Mesenchymal stem cell (in vitro differentiated cells and primary cell): ENCODE measurements at regions not wholly inside any gene's neighbourhood (a gene's known extent, or its start where the extent isn't known, plus 50 kb on each side); places are given as distances from the start of the nearest gene placed in this dataset.
"Not testable (repeated sequence)": the region's sequence is repeated elsewhere in the genome, so short reads cannot be mapped to it uniquely, and the experiment has no call there.

Source experiments
- DNase-seq: peaks from one replicate; pipeline ENCODE4 v3.0.0-alpha.2; 2013
- H2AFZ ChIP-seq: one replicate; pipeline ENCODE4 v1.6.1; 2013; ENCODE audit warnings: low read depth, mild to moderate bottlenecking, control low read depth, inconsistent platforms, low read length, moderate library complexity
- H2AK5ac ChIP-seq: 2 replicates; pipeline ENCODE4 v1.6.1; 2013; ENCODE audit warnings: low read length, moderate library complexity, mild to moderate bottlenecking, inconsistent platforms; ENCODE audit not compliant: severe bottlenecking
- H2BK120ac ChIP-seq: one replicate; pipeline ENCODE4 v1.6.1; 2013; ENCODE audit warnings: low read depth, mild to moderate bottlenecking, inconsistent platforms, low read length, moderate library complexity
- H2BK12ac ChIP-seq, 2 experiments: one replicate each; pipeline ENCODE4 v1.6.1; 2013; ENCODE audit warnings: inconsistent platforms in 2 of 2, low read length in 2 of 2, mild to moderate bottlenecking in 2 of 2, moderate library complexity in 2 of 2, control low read depth in 1 of 2
- H2BK15ac ChIP-seq: one replicate; pipeline ENCODE4 v1.6.1; 2013; ENCODE audit warnings: mild to moderate bottlenecking, low read depth, inconsistent platforms; ENCODE audit not compliant: poor library complexity, severe bottlenecking
- H2BK5ac ChIP-seq: 2 replicates; pipeline ENCODE4 v1.6.1; 2013; ENCODE audit warnings: low read depth, mild to moderate bottlenecking, low read length, control low read depth, inconsistent platforms; ENCODE audit not compliant: poor library complexity, severe bottlenecking
- H3K14ac ChIP-seq, 2 experiments: one replicate each; pipeline ENCODE4 v1.6.1; 2013; ENCODE audit warnings: inconsistent platforms in 2 of 2, low read length in 2 of 2, control low read depth in 1 of 2, mild to moderate bottlenecking in 1 of 2, moderate library complexity in 1 of 2
- H3K18ac ChIP-seq, 2 experiments: one replicate each; pipeline ENCODE4 v1.6.1; 2013; ENCODE audit warnings: inconsistent platforms in 2 of 2, low read length in 2 of 2, control low read depth in 1 of 2, low read depth in 1 of 2, mild to moderate bottlenecking in 1 of 2
- H3K23ac ChIP-seq, 2 experiments: one replicate each; pipeline ENCODE4 v1.6.1; 2013; ENCODE audit warnings: inconsistent platforms in 2 of 2, low read length in 2 of 2, mild to moderate bottlenecking in 2 of 2, moderate library complexity in 2 of 2, control low read depth in 1 of 2
- H3K27ac ChIP-seq: 2 replicates; pipeline ENCODE4 v1.5.1; 2013; ENCODE audit warnings: mild to moderate bottlenecking, moderate library complexity, low read length, control low read depth, inconsistent platforms; ENCODE audit not compliant: poor library complexity, severe bottlenecking
- H3K27me3 ChIP-seq, 2 experiments: 2 replicates each; pipeline versions ENCODE4 v1.6.1 to v1.7.0; 2013; ENCODE audit warnings: low read length in 2 of 2, mild to moderate bottlenecking in 2 of 2, moderate library complexity in 2 of 2, control low read depth in 1 of 2, inconsistent platforms in 1 of 2; ENCODE audit not compliant: control insufficient read depth in 1 of 2, insufficient read depth in 1 of 2
- H3K36me3 ChIP-seq, 2 experiments: 2 replicates each; pipeline versions ENCODE4 v1.6.1 to v1.7.0; 2013; ENCODE audit warnings: low read length in 2 of 2, control low read depth in 1 of 2, inconsistent platforms in 1 of 2, low read depth in 1 of 2, mild to moderate bottlenecking in 1 of 2; ENCODE audit not compliant: insufficient read depth in 2 of 2, control insufficient read depth in 1 of 2
- H3K4ac ChIP-seq, 2 experiments: one replicate each; pipeline ENCODE4 v1.6.1; 2013; ENCODE audit warnings: inconsistent platforms in 2 of 2, low read length in 2 of 2, mild to moderate bottlenecking in 2 of 2, moderate library complexity in 2 of 2, control low read depth in 1 of 2, low read depth in 1 of 2
- H3K4me1 ChIP-seq: 2 replicates; pipeline ENCODE4 v1.6.1; 2013; ENCODE audit warnings: low read depth, low read length, control low read depth; ENCODE audit not compliant: control insufficient read depth, insufficient read depth
- H3K4me2 ChIP-seq: 2 replicates; pipeline ENCODE4 v1.6.1; 2013; ENCODE audit warnings: low read length, mild to moderate bottlenecking, inconsistent platforms; ENCODE audit not compliant: poor library complexity, severe bottlenecking
- H3K4me3 ChIP-seq, 2 experiments: 2 replicates each; pipeline versions ENCODE4 v1.5.1 to v1.7.0; 2013; ENCODE audit warnings: low read length in 2 of 2, mild to moderate bottlenecking in 2 of 2, control low read depth in 1 of 2, low read depth in 1 of 2; ENCODE audit not compliant: insufficient read depth in 1 of 2
- H3K79me1 ChIP-seq: replicated peaks from 2 replicates; pipeline ENCODE4 v1.6.1; 2013; ENCODE audit warnings: mild to moderate bottlenecking, control low read depth, low read length, inconsistent platforms; ENCODE audit not compliant: poor library complexity, severe bottlenecking
- H3K9ac ChIP-seq: 2 replicates; pipeline ENCODE4 v1.7.0; 2013; ENCODE audit warnings: mild to moderate bottlenecking, low read length, moderate library complexity
- H3K9me3 ChIP-seq: 2 replicates; pipeline ENCODE4 v1.7.0; 2013; ENCODE audit warnings: mild to moderate bottlenecking, low read length; ENCODE audit not compliant: control insufficient read depth
- H4K8ac ChIP-seq: one replicate; pipeline ENCODE4 v1.6.1; 2013; ENCODE audit warnings: inconsistent platforms, mild to moderate bottlenecking, low read length, moderate library complexity
- H4K91ac ChIP-seq: one replicate; pipeline ENCODE4 v1.6.1; 2013; ENCODE audit warnings: mild to moderate bottlenecking, low read length, inconsistent platforms
- WGBS: methylation state at CpG from one replicate; pipeline ENCODE4 v1.1.7; 2013; ENCODE audit warnings: mixed read lengths; 5-methylcytosine and 5-hydroxymethylcytosine counted together

DNA sequence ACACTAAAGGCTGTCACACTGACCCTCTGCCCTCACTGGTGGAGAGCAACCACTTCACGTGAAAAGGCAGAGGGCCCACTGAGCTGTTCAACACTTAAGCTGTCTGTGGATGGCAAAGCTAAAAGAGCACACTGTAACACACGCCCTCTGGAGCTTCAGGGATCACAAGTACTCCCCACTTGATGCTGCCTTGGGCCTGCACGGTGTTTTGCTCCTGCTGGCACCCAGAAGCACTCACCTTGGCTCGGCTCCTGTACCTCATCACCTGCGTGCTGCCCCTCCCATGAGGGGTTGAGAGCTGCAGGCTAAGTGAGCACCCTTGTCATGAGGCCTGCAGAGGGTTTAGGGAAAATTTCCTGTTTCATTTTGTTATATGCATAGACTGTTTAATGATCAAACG, 96.0 kb downstream of the PROP1 start:
- H2BK12ac ChIP-seq, H3K27me3 ChIP-seq, H3K4me2 ChIP-seq, H3K9ac ChIP-seq, H2AK5ac ChIP-seq, H3K4me3 ChIP-seq, H3K36me3 ChIP-seq, H2AFZ ChIP-seq, H2BK120ac ChIP-seq, H3K9me3 ChIP-seq, H3K14ac ChIP-seq, DNase-seq, H3K79me1 ChIP-seq, H2BK15ac ChIP-seq, H3K4ac ChIP-seq, H4K91ac ChIP-seq, H2BK5ac ChIP-seq, H3K4me1 ChIP-seq, H3K18ac ChIP-seq, H3K23ac ChIP-seq, H4K8ac ChIP-seq, H3K27ac ChIP-seq: not testable (repeated sequence)
- WGBS, result no CpG with 5 or more reads among the region's 6 CpGs

DNA sequence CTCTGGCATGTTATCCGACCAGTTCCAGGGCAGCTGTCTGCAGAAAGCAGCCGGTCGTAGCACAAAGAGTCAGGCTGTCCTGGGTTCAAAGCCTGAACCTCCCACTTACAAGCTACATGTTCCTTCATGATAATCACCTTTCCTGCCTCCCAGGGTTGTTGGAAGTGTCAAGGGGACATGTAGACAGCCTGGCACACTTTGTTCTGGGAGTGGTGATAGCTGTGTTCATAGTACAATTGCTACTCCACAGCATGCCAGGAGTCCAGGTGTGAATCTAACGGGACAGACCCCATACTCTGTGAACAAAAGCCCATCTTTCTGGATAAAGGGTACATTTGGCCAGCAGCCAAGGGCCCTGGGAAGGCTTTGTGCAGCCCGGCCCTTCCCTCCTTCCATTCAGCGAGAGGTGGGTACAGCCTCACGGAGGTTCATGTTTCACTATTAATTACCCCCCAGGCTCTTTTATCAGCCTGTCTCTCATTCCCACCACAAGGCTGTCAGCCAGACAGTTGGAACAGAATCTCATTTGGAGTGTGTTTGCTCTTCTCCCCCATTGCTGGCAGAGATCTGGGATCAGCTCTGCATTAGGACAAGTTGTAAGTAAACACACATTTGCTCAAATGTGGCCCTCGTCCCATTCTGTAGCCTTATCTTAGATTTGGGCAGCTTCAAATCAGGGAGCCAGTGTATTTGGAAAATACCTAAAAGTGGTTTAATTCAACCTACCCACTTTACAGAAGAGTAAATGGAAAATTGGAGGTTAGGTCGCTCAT, 101.2 kb downstream of the PROP1 start:
- H3K9ac ChIP-seq, H2AK5ac ChIP-seq, H2BK120ac ChIP-seq, H3K27me3 ChIP-seq, H2BK5ac ChIP-seq, H3K4me1 ChIP-seq, H4K8ac ChIP-seq, H2BK12ac ChIP-seq, H3K36me3 ChIP-seq, H3K4me3 ChIP-seq, H3K18ac ChIP-seq, H4K91ac ChIP-seq, H3K4me2 ChIP-seq, H3K23ac ChIP-seq, H2BK15ac ChIP-seq, H3K27ac ChIP-seq, H3K4ac ChIP-seq, H3K79me1 ChIP-seq, H2AFZ ChIP-seq, DNase-seq, H3K9me3 ChIP-seq, H3K14ac ChIP-seq: not testable (repeated sequence)
- WGBS, result no CpG with 5 or more reads among the region's 9 CpGs

DNA sequence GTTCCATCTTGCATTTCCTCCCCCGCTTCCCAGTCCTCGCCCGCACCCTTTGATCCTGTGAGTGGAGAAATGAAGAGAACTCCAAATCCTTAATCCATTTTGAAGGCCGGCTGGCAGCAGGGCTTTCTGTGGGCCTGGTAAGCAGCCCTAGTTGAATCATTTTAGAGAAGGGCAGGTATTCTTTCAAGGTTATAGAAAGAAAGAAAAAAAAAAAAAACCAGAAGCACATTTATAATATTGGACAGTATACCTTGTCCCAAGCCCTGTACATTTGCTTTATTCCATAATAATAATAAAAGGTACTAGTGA, 103.7 kb downstream of the PROP1 start:
- not testable (repeated sequence) for H2BK15ac ChIP-seq, H3K79me1 ChIP-seq, H3K27ac ChIP-seq, H3K27me3 ChIP-seq, H2BK120ac ChIP-seq, H3K23ac ChIP-seq, H3K4me3 ChIP-seq, H3K4me2 ChIP-seq, H3K18ac ChIP-seq, H2AFZ ChIP-seq, DNase-seq, H4K8ac ChIP-seq, H4K91ac ChIP-seq, H2BK5ac ChIP-seq, H2BK12ac ChIP-seq, H3K14ac ChIP-seq, H3K9ac ChIP-seq, H3K36me3 ChIP-seq, H3K4me1 ChIP-seq, H3K9me3 ChIP-seq, H3K4ac ChIP-seq, H2AK5ac ChIP-seq
- no CpG with 5 or more reads among the region's 4 CpGs for WGBS

DNA sequence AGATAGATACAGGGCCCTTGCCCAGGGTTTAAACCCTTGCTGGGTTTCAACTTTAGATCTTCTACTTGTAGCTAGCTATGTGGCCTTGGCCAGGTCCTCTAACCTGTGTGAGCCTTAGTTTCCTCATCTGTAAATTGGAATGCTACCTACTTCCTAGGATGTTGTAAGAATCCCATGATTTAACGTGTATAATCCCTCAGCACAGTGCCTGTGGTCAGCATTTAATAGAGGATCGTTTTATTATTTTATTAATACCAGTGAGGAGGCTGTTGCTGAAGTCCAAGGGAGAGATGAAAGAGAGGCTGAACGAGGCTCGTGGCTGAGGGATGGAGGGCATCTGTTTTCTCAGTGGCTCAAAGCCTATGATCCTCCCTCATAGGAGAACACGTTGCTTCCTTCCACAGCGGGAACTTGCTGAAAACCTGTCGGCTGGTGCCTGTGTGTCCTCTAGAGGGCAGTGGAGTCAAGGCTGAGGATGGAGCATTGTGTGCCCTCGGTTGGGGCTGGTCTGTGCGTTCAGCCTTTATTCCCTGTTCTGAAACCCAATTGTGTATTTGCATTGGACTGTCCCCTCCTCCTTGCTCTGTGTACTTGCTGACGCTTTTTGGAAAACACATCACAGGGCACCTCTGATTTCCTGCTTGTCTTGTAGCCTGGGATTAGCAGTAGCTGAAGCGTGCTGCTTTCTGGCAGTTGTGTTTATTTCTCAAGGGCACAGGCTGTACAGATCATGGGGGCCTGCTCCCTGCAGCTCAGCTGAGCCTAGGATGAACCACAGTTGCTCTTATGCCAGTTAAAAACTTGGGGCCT, 104.3 kb downstream of the PROP1 start:
- not testable (repeated sequence) for H3K9me3 ChIP-seq, H2BK5ac ChIP-seq, DNase-seq, H3K4ac ChIP-seq, H3K27ac ChIP-seq, H3K4me1 ChIP-seq, H3K14ac ChIP-seq, H4K91ac ChIP-seq, H4K8ac ChIP-seq, H2BK12ac ChIP-seq, H3K79me1 ChIP-seq, H2AK5ac ChIP-seq, H3K23ac ChIP-seq, H3K4me2 ChIP-seq, H3K18ac ChIP-seq, H3K27me3 ChIP-seq, H3K36me3 ChIP-seq, H3K9ac ChIP-seq, H2BK120ac ChIP-seq, H2AFZ ChIP-seq, H2BK15ac ChIP-seq, H3K4me3 ChIP-seq
- no CpG with 5 or more reads among the region's 11 CpGs for WGBS
